ENCODE measurements at regions not wholly inside any gene's neighbourhood (a gene's known extent, or its start where the extent isn't known, plus 50 kb on each side); places are given as distances from the start of the nearest gene placed in this dataset.

GRCh38 chr20:24138196-24138857 is 149.7 kb upstream of the GGTLC1 start:
- no peak for DNase-seq (ENCODE audit: low read depth)
- H3K4me3 ChIP-seq (ENCODE audit: low read depth, low read length), result no peak overlapping the region

GRCh38 chr20:24136659-24137246 is 148.2 kb upstream of the GGTLC1 start:
- H3K4me3 ChIP-seq (ENCODE audit: low read depth, low read length), result no peak overlapping the region
- no peak for DNase-seq (ENCODE audit: low read depth)
- TF ChIP-seq CTCF (IDR thresholded peaks at IDR 0.05; ENCODE audit: insufficient read depth, low read depth, low read length), result no peak

More at GRCh38 chr20:24138196-24138857, 149.7 kb upstream of the GGTLC1 start:
- TF ChIP-seq CTCF (IDR thresholded peaks at IDR 0.05; ENCODE audit: insufficient read depth, low read depth, low read length), result no peak

- no peak for DNase-seq (ENCODE audit: low read depth)
- TF ChIP-seq CTCF (IDR thresholded peaks at IDR 0.05; ENCODE audit: insufficient read depth, low read depth, low read length), result no peak
- H3K4me3 ChIP-seq (ENCODE audit: low read depth, low read length), result no peak overlapping the region
These were observed 147.2 kb upstream of the GGTLC1 start for GRCh38 chr20:24135781-24136180.

- no peak for TF ChIP-seq CTCF (IDR thresholded peaks at IDR 0.05; ENCODE audit: insufficient read depth, low read depth, low read length)
- no peak overlapping the region for H3K4me3 ChIP-seq (ENCODE audit: low read depth, low read length)
- DNase-seq (ENCODE audit: low read depth), result no peak
These were observed 146.4 kb upstream of the GGTLC1 start for GRCh38 chr20:24134930-24135329.

- H3K4me3 ChIP-seq (ENCODE audit: low read depth, low read length), result no peak overlapping the region
- DNase-seq (ENCODE audit: low read depth), result no peak
- TF ChIP-seq CTCF (IDR thresholded peaks at IDR 0.05; ENCODE audit: insufficient read depth, low read depth, low read length), result no peak
These were observed 145.7 kb upstream of the GGTLC1 start for GRCh38 chr20:24134284-24134683.

- no peak overlapping the region for H3K4me3 ChIP-seq (ENCODE audit: low read depth, low read length)
- no peak for DNase-seq (ENCODE audit: low read depth)
- no peak for TF ChIP-seq CTCF (IDR thresholded peaks at IDR 0.05; ENCODE audit: insufficient read depth, low read depth, low read length)
These were observed 143.7 kb upstream of the GGTLC1 start for GRCh38 chr20:24132246-24132645.

Measured in fibroblast of villous mesenchyme (primary cell).